HG03457 (cell line): ENCODE measurements at regions not wholly inside any gene's neighbourhood (a gene's known extent, or its start where the extent isn't known, plus 50 kb on each side); places are given as distances from the start of the nearest gene placed in this dataset.
"Not testable (repeated sequence)": the region's sequence is repeated elsewhere in the genome, so short reads cannot be mapped to it uniquely, and the experiment has no call there.

ENCODE experiments used
- ATAC-seq: cut with Tn5 transposase; IDR thresholded peaks from one replicate; pipeline ENCODE4 v1.9.1; 2021; ENCODE audit warnings: moderate number of reproducible peaks; ENCODE audit not compliant: unreplicated experiment

DNA sequence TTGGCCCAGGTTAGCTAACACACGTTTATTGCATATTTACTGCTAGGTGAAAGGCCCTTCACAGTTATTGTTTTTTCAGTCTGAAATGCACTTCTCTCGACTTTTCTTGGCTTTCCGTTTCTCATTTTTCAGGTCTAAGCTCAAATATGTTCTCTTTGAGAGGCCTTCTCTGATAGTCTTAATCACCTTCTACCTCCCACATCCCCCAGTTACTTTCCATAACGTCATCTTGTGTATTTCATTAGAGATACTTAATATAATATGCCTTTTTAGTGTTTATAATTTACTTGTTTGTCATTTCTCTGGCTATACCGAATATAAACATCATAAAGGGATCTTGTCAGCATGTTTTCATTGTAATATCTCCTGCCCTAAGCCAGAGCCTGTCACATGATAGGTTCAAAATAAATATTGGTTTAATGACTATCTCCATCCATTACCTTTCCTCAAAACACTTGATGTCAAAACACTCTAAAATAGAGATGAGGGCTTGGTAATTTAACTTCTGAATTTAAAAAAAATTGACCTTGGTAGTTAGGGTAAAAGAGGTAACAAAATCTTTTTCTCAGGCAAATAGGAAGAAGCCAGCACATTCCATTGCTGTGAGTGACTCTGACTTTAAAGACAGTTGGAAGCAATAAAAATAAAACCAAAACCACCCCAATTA, 168.6 kb upstream of the RFC3 start:
- ATAC-seq: no peak

DNA sequence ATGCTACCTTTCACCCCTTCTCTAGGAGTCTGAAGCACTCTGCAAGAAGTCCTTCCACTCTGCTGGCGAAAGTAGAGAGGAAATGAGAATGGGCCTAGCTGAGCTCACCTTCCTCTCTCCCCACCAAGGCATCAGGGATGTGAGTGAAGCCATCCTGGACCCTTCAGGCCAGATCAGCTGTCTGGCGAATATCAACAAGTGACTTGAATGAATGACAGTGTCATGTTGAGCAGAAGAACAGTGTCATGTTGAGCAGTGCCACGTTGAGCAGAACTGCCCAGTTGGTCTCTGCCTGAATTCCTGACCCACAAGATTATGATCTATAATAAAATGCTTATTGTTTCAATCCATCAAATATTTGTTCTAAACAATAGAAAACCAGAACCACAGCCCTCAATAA, 166.2 kb upstream of the RFC3 start:
- ATAC-seq: no peak

DNA sequence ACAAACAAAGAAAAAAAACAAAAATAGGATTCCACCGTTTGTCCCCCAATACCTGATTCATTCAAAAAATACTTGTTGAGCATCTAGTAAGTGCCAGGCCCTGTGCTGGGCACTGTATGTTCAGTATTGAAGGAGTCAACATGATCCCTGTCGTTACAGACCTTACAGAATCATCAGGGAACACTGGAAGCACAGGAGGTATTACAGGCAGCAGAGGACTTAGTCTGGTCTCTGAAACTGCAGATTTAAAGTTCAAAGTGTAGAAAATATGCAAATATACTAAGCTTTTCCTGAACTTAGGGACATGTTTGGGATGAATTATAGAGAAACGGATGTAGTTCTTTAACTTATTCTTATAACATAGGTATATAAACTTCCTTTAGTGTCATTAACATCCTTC, 160.7 kb upstream of the RFC3 start:
- no peak for ATAC-seq

DNA sequence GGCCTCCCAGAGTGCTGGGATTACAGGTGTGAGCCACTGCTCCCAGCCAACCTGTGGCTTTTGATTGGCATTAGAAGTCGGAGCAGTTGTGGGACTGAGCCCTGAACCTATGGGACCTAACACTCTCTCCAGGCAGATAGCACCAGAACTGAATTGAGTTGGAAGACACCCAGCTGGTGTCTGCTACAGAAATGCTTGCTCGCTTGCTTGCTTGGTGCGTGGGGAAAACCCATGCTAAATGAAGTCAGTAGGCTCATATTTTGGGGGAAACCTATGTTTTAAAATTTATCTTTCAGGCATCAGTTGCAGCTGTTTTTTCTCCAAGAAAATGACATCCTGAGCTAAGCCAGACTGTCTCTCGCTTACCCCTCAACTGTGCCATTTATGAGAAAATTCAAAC, 158.5 kb upstream of the RFC3 start:
- ATAC-seq: no peak

DNA sequence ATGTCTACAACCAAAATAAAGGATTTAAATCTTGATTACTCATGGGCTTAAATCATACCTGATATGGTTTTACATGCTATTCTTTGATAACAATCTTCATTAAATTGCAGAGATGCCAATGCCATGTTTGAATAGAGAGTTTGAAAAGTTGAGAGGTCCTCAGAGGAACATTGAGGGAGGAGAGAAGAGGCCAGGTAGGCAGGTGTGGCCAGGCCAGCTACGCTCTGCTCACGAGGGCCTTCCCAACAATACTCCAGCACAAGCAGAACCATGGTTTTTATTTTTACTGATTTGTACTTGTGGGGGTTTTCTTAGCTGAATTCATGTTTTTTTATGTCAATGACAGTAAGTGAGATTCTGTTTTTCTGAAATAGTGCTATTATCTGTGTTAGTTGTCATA, 158.1 kb upstream of the RFC3 start:
- no peak for ATAC-seq

DNA sequence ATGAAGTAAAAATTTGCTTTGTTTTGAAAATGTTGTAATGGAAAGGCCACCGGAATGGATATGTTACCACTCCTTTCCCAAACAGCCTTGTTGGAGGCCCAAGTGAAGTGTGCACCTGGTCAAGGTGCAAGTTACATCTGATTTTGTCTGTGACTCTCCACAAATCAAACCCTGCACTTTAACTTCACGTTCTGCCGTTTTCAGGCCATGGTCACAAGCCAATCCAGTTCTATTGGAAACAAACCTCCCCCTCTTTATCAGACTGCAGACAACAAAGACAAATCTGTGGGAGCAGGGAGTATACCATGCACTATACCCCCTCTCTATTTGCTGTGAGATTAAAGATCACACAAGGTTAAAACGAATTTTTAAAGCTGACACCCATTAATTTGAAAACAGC, 155.6 kb upstream of the RFC3 start:
- no peak for ATAC-seq

DNA sequence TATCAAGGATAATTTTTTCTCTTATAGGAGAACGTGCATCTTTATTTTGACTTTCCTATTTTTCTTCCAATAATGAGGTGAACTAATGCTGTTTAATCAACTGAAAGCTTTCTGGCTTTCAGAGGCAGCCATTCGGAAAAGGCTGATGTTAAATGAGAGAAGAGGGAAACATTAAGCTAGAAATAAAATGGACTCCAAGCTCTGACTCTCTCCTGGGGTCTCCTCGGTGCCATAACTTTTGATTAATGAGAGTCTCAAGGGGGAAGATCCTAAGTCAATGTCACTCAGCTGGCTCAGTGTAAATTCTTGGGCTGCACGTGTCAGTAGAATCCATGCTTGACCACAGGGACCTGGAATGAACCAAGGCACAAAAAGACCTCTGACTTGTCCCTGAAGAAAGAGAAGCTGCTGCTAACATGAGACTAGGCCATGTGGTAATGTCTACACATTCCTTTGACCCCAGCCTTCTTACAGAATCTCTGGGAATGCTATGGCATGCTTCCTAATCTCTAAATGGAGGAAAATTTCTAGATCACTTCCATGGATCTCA, 152.2 kb upstream of the RFC3 start:
- ATAC-seq: no peak

DNA sequence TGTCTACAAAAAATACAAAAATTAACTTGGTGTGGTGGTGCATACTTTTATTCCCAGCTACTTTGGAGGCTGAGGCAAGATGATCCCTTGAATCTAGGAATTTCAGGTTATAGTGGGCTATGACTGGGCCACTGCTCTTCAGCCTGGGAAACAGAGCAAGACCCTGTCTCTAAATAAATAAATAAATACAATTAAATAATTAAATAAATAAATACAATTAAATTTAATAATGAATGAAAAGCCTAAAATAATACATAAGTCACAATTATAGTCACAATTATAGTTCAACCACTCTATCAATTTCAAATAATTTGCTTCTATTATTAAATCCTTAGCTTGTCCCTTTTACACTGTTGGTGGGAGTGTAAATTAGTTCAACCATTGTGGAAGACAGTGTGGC, 146.4 kb upstream of the RFC3 start:
- no peak for ATAC-seq

DNA sequence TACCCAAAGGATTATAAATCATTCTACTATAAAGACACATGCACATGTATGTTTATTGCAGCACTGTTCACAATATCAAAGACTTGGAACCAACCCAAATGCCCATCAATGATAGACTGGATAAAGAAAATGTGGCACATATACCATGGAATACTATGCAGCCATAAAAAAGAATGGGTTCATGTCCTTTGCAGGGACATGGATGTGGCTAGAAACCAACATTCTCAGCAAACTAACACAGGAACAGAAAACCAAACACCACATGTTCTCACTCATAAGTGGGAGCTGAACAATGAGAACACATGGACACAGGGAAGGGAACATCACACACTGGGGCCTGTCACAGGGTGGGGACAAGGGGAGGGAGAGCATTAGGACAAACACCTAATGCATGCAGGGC, 145.9 kb upstream of the RFC3 start:
- not testable (repeated sequence) for ATAC-seq

DNA sequence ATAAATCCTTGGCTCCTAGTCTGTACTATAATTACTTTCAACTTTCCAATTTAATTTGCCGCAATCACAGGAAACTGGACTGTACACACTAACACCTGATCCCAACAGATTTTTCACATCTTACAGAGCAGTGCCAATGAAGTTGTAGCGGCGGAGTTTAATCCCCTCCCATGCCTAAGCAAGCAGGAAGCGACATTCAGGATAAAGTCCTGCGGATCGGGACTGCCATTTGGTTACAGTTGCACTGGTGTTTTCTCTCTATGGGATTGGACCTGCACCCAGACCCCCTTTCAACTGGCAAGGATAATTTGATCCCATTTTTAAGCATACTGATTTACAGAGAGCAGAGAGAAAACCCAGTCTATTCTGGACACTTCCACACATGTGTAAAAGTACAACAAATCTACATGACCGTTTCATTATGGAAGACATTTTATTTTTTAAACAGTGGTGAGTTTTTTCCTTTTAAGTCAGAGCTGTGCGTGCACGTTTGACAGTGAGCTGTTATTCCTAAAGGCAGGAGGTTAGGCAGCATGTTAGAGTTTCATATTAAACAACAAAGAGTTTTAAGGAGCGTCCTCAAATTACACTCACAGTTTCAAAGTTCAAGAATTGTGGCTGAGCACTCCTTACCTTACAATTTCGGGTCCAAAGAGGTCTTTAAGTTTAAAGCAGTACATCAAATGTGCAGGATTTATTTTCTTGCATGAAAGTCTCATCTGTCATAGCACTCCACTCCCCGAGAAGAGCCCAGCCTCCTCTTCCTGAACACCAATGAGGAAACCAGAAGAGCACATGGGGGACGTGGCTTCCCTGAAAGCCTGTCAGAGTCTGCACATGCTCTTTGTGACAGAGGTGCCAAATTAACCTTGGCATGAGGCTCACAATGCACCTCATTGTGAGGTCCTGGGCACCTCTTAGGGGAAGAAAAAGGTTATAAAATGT, 141.6 kb upstream of the RFC3 start:
- ATAC-seq: no peak

DNA sequence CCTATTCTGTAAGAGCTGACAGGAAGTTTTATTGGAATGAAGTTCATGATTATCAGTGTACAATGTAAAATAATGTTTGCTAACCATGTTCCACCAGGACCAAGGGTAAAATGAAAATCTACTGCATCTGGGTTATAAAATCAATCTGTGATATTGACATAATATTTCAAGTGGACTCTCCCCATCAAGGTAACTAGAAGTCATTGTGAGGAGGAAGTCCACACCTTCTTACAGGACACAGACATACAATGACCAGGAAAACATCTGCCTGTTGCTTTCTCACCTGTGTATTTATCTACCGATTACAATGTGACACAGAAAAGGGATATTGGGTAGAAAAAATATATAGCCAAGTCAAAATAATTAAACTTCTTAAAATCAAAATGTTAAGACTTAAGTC, 140.7 kb upstream of the RFC3 start:
- no peak for ATAC-seq

DNA sequence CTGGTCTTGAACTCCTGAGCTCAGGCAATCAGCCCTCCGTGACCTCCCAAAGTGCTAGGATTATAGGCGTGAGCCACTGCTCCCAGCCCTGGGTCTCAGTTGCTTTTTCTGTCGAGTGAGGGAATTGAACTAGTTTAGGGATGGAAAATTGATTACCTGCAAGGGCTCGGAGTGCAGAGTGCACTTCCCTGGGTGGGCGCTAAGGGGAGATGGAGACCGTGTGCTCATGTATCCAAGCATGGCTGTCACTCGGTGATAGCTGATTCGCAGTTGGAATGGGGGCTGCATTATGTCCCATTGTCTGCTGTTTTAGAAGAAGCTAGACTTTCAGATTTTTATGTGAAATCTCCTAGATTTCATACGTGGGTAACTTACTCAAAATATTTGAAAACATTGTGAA, 139.9 kb upstream of the RFC3 start:
- no peak for ATAC-seq

DNA sequence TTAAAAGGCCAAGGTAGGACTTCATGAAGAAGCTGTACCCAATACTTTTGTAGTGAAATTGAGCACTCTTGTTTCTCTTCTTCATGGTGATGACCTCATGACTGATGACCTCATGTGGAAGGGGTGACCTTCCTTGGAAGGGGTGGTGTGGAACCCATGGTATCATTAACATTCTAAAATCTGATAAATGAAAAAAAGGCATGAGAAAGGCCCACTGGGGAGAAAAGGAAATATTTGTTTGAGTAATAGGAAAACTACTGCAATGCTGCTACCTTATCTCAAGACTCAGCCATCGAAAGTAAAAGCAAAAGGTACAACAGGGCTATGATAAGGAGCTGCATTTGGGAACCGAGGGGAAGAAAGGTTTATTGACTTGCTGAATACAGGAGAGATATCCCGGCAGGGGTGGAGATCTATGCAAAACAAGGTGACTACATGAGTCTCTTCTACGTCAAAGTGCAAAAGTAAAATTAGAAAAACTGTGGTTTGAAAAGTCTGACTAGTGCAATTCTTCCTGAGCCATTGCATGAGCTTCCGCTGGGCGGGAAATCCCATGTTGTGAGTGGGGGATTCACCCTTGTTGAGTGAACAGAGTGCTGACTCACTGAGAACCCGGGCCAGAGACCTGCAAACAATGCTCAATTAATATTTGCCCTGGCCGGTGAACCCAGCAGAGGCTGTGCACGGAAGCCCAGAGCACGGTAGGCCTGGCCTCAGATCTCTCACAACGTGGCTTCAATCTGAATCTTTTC, 138.9 kb upstream of the RFC3 start:
- ATAC-seq: peak; percentile 95

DNA sequence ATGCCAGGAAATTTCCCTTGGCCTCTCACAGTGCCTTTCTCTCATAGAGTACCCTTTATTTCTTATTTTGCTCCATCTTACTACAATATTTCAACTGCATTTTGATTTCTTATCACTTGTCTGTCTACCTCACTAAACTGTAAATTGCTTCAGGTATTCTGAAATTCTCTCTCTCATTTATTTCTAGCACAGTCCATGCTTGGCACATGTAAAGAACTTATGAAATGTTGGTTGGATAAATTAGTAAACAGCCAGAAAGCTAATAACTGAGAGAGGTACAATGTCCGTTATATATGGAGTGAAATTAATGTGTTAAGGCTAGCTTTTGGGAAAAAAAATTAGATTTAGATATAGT, 138.3 kb upstream of the RFC3 start:
- ATAC-seq: no peak

DNA sequence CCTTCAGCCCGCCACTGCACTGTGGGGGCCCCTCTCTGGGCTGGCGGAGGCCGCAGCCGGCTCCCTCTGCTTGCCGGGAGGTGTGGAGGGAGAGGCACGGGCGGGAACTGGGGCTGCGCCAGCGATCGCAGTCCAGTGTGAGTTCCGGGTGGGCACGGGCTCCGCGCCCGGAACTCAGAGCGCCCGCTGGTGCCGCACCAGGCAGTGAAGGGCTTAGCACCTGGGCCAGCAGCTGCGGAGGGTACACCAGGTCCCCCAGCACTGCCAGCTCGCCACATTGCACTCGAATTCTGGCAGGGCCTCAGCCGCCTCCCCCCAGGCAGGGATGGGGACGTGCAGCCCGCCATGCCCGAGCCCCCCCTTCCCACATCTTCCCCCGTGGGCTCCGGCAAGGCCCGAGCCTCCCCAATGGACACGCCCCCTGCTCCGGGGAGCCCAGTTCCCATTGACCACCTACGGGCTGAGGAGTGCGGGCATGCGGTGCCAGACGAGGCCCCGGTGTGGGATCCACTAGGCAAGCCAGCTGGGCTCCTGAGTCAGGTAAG, 135.9 kb upstream of the RFC3 start:
- ATAC-seq: no peak

DNA sequence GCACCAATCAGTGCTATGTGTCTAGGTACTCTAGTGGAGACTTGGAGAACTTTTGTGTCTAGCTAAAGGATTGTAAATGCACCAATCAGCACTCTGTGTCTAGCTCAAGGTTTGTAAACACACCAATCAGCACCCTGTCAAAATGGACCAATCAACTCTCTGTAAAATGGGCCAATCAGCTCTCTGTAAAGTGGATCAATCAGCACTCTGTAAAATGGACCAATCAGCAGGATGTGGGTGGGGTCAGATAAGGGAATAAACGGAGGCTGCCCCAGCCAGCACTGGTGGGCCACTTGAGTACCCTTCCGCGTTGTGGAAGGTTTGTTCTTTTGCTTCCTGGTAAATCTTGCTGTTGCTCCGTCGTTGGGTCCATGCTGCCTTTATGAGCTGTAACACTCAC, 135.3 kb upstream of the RFC3 start:
- not testable (repeated sequence) for ATAC-seq

DNA sequence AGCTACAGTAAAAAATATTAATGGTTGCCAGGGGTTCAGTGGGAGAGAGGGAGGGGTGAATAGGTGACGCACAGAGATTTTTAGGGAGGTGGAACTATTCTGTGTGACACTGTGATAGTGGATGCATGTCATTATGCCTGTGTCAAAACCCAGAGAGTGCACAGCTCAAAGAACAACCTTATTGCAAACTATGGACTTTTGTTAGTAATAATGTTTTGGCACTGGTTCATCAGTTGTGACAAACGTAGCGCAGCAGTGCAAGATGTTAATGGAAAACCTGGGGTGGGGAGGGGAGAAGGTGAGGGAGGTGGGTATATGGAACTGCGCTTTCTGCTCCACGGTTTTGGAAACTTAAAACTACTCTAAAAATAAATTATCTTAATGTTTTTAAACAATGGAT, 134.6 kb upstream of the RFC3 start:
- ATAC-seq: no peak

DNA sequence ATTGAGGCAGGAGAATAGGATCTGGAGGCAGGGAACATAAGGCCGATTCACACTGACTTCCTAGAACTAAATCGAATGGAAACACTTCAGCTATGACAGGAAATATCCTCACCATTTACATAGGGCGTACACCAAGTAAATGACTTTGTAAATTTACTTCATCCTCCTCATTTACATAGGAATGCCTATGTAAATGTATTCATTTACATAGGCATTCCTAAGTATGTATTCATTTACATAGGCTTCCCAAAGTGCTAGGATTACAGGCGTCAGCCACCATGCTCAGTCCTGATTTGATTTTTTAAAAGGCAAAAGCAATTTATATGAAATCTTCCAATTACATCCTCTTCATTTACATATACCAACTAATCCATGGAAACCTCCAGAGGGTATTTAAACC, 133.1 kb upstream of the RFC3 start:
- no peak for ATAC-seq

DNA sequence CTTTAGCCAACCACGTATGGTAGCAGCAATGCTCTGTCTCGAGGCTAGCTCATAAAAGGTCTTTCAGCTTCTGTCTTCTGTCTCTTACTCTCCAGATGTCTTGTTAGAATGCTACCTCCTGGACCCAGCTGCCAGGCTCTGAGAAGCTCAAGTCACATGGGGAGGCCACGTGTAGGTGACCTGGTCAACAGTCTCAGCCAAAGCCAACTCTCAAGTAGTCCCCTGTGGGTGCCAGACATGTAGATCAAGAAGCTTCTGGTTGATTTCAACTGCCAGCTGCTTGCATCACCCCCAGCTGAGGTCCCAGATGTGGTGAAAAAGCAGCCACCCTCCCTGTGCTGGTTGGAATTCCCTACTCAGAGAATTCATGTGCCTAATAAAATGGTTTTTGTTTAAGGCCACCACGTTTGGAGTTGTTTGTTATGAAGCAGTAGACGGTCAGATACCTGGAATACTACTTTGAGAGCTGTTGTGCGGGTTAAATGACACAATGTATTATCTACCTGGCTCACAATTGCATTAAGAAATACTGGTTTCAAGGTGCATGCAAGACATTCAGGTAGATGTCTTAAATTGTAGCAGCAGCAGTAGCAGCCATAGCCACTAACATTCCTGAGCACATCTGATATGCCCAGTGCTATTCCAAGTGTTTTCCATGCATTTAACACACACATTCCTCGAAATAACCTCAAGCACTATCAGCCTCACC, 131.0 kb upstream of the RFC3 start:
- ATAC-seq: no peak

DNA sequence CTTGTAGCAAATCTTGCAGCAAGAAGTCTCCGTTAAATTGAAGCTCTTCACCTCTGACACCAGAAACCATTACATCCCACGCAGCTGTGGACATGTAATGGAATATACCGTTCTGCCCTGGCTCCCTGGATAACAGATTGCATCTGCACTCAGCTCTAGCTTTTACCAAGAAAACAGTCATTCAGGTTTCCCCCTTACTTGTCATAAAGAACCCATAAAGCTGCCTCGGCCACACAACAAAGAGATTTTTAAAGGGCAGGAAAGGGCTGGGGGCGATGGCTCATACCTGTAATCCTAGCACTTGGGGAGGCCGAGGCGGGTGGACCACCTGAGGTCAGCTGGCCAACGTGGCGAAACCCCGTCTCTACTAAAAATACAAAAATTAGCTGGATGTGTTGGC, 127.6 kb upstream of the RFC3 start:
- ATAC-seq: no peak

DNA sequence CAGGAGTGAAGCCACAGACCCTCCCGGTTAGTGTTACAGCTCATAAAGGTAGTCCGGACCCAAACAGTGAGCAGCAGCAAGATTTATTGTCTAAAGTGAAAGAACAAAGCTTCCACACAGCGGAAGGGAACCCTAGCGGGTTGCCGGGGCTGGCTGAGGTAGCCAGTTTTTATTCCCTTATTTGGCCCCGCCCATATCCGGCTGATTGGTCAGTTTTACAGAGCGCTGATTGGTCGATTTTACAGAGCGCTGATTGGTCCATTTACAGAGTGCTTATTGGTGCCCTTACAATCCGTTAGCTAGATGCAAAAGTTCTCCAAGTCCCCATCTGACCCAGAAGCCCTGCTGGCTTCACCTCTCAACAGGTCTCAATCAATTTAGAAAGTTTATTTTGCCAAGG, 126.0 kb upstream of the RFC3 start:
- ATAC-seq: no peak
